Esophagus mucosa (tissue), 1 donor: ENCODE measurements at regions not wholly inside any gene's neighbourhood (a gene's known extent, or its start where the extent isn't known, plus 50 kb on each side); places are given as distances from the start of the nearest gene placed in this dataset.

Source experiments
- ATAC-seq: fragments of 200-7000 bp; cut with Tn5 transposase; one replicate; pipeline ENCODE4 v1.9.1; 2020
- donor health status: DM: yes; HTN: yes; CAD: no.

DNA sequence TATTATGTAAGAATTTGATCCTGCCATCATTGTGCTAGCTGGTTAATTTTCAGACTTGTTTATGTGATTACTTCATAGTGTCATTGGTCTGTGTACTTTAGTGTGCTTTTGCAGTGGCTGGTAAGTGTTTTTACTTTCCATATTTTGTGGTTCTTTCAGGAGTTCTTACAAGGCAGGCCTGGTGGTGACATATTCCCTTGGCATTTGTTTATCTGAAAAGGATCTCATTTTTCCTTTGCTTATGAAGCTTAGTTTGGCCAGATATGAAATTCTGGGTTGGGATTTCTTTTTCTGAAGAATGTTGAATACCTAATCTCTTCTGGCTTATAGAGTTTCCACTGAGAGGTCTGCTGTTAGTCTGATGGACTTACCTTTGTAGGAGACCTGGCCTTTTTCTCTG, 72.8 kb upstream of the MC4R start:
- ATAC-seq, result no peak

GRCh38 chr18:60446821-60447220, 74.2 kb upstream of the MC4R start:
- ATAC-seq, result no peak

- ATAC-seq, result no peak
Observed at GRCh38 chr18:60448487-60449267, 76.1 kb upstream of the MC4R start.

- no peak for ATAC-seq
Observed at GRCh38 chr18:60452421-60452820, 79.8 kb upstream of the MC4R start.

GRCh38 chr18:60466677-60467076, 94.1 kb upstream of the MC4R start:
- no peak for ATAC-seq

- ATAC-seq, result no peak
Observed at GRCh38 chr18:60469387-60470100, 97.0 kb upstream of the MC4R start.

DNA sequence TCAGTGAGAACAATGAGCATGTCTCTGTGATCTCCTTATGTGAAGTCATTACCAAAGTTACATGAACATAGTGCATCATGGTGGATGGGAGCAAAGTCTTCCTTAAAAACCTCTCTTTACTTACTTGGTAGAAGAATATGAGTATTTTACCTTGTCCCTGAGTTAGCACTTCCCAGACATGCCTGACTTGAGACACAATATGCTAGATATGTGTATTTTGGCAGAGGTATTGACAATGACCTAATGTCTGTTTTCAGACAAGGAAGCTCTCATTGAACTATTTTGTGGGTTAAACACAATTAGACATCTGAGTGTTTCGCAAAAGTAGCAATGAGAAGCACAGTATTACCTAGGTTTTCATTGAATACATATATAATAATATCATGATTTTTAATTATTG, 99.1 kb upstream of the MC4R start:
- ATAC-seq, result no peak

DNA sequence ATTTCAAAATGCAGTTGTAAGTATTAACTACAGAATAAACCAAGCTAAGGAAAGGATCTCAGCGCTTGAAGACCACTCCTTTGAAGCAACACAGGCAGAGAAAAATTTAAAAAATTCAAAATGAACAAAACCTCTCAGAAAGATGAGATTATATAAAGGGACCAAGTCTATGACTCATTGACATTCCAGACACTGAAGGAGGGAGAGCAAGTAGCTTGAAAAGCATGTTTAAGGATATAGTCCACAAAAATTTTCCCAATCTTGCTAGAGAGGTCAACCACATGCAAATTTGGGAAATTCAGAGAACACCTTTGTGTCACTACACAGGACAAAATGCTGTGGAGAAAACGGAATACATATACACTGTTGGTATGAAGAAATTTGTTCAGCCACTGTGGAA, 112.6 kb upstream of the MC4R start:
- no peak for ATAC-seq

GRCh38 chr18:60493066-60493465, 120.5 kb upstream of the MC4R start:
- ATAC-seq, result no peak

GRCh38 chr18:60499675-60500074, 127.1 kb upstream of the MC4R start:
- ATAC-seq, result no peak

- ATAC-seq, result no peak
Observed at GRCh38 chr18:60500960-60501359, 128.4 kb upstream of the MC4R start.

- ATAC-seq, result no peak
Observed at GRCh38 chr18:60502591-60502990, 130.0 kb upstream of the MC4R start.

- ATAC-seq, result no peak
Observed at GRCh38 chr18:60503199-60503598, 130.6 kb upstream of the MC4R start.

- ATAC-seq, result no peak
Observed at GRCh38 chr18:60506190-60506589, 133.6 kb upstream of the MC4R start.

GRCh38 chr18:60506682-60507081, 134.1 kb upstream of the MC4R start:
- ATAC-seq, result no peak

- no peak for ATAC-seq
Observed at GRCh38 chr18:60508108-60508507, 135.5 kb upstream of the MC4R start.

DNA sequence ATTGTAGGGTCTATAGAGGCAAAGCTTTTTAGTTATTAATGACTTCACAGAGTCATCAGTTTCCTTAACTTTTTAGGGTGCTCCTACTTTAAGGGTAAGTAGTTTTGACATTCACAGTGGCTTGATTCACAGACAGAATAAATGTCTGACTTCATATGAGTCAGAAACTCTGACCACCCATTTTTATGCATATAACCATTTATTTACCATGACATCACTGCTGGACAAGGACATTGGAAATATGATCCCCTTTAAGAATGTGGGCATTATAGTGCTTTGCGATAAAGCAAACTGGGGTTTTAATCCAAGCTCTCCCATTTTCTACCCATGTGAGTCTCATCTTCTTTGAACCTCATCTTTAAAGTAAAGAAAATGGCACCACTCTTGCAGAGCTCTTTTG, 162.0 kb upstream of the MC4R start:
- ATAC-seq, result no peak

- no peak for ATAC-seq
Observed at GRCh38 chr18:60537074-60537473, 164.5 kb upstream of the MC4R start.

GRCh38 chr18:60538891-60539290, 166.3 kb upstream of the MC4R start:
- ATAC-seq, result no peak

- ATAC-seq, result no peak
Observed at GRCh38 chr18:60541661-60542060, 169.1 kb upstream of the MC4R start.

- ATAC-seq, result no peak
Observed at GRCh38 chr18:60543646-60544045, 171.1 kb upstream of the MC4R start.

GRCh38 chr18:60549338-60549960, 176.9 kb upstream of the MC4R start:
- no peak for ATAC-seq

DNA sequence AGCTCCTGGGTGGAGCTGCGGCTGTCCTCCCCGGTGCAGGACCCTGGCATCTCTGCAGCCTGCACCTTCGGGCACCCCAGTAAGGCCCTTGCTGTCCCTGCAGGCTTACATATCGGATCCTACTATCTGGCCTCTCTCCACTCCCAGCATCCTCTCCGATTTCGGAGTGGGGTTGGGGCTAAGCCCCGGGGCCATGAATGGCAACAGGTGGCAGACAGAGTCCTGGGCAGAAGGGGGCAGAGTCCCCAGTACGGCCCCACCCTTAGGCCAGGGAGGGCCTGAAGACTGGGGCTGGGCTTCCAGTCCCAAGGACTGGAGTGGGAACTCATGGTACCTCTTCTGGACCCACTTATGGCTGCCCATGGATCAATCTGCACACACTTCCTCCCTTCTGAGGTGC, 180.4 kb upstream of the MC4R start:
- no peak for ATAC-seq

GRCh38 chr18:60554967-60555366, 182.4 kb upstream of the MC4R start:
- no peak for ATAC-seq
